Colonic mucosa (tissue), 4 donors: ENCODE measurements at regions not wholly inside any gene's neighbourhood (a gene's known extent, or its start where the extent isn't known, plus 50 kb on each side); places are given as distances from the start of the nearest gene placed in this dataset.
"Not testable (repeated sequence)": the region's sequence is repeated elsewhere in the genome, so short reads cannot be mapped to it uniquely, and the experiment has no call there.

Experiments used
- DNase-seq: peaks from one replicate; pipeline ENCODE4 v3.0.0-alpha.2; 2020
- H3K27ac ChIP-seq: fragments of 200-600 bp; one replicate; pipeline ENCODE4 v1.8.0; 2021
- H3K27me3 ChIP-seq: fragments of 200-600 bp; one replicate; pipeline ENCODE4 v1.8.0; 2021
- H3K36me3 ChIP-seq: fragments of 200-600 bp; one replicate; pipeline ENCODE4 v1.8.0; 2021
- H3K4me1 ChIP-seq: fragments of 200-600 bp; one replicate; pipeline ENCODE4 v1.8.0; 2021; ENCODE audit warnings: mild to moderate bottlenecking
- H3K4me3 ChIP-seq: fragments of 200-600 bp; one replicate; pipeline ENCODE4 v1.8.0; 2021
- H3K9ac ChIP-seq, 2 donors: one replicate each; pipeline ENCODE4 v1.7.0; 2013; ENCODE audit warnings: control low read depth in 2 of 2, low read depth in 2 of 2, low read length in 2 of 2
- H3K9me3 ChIP-seq: fragments of 200-600 bp; one replicate; pipeline ENCODE4 v1.8.0; 2021
- intact Hi-C: fragments of 100-400 bp; cut with DNase I; formaldehyde crosslinking; loops from one replicate; pipeline ENCODE4 v1.14.1; 2022
- donor health status: healthy.
- donor health status: DM: no; HTN: no; CAD: no.
- donor health status: DM: no; HTN: no; CAD: no.

DNA sequence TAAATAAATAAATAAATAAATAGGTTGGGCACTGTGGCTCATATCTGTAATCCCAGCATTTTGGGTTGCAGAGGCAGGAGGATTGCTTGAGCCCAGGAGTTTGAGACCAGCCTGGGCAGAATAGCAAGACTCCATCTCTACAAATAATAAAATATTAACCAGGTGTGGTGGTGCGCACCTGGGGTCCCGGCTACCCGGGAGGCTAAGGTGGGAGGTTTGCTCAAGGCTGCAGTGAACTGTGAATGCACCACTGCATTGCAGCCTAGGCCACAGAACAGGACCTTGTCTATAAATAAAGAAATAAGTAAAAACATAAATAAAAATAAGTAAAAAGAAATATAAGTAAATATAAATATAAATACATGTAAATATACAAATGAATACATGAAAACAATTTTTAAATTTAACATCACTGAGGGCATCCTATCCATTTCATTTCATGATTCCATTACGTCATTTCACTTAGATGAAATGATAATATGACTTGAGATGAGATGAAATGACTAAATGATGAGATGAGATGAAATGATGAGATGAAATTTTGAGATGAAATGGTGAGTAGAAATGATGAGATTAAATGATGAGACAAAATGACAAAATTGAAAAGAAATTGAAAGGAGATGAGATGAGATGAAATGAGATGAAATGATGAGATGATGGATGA is 233.4 kb downstream of the GOLGA6L6 start:
- H3K27me3 ChIP-seq, H3K9ac ChIP-seq, H3K4me3 ChIP-seq, H3K27ac ChIP-seq, DNase-seq, H3K9me3 ChIP-seq, H3K36me3 ChIP-seq, H3K4me1 ChIP-seq, intact Hi-C loops: not testable (repeated sequence)

DNA sequence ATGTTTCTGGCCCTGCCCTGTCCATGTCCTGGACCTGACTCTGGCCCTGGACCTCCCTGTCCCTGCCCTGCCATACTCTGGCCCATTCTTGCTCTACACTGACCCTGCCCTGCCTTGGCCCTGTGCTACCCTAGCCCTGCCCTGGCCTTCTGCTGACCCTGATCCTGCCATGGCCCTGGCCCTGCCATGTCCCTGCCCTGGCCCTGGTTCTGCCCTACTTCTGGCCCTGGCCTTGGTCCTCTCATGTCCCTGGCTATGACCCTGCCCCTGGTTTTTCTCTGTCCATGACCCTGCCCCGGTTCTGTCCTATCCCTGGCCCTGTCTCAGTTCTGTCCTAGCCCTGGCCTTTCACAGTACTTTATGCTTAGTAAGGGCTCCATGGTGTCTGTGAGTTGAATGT is 234.5 kb downstream of the GOLGA6L6 start:
- H3K36me3 ChIP-seq, H3K4me1 ChIP-seq, H3K27ac ChIP-seq, intact Hi-C loops, H3K27me3 ChIP-seq, DNase-seq, H3K9me3 ChIP-seq, H3K4me3 ChIP-seq, H3K9ac ChIP-seq: not testable (repeated sequence)

DNA sequence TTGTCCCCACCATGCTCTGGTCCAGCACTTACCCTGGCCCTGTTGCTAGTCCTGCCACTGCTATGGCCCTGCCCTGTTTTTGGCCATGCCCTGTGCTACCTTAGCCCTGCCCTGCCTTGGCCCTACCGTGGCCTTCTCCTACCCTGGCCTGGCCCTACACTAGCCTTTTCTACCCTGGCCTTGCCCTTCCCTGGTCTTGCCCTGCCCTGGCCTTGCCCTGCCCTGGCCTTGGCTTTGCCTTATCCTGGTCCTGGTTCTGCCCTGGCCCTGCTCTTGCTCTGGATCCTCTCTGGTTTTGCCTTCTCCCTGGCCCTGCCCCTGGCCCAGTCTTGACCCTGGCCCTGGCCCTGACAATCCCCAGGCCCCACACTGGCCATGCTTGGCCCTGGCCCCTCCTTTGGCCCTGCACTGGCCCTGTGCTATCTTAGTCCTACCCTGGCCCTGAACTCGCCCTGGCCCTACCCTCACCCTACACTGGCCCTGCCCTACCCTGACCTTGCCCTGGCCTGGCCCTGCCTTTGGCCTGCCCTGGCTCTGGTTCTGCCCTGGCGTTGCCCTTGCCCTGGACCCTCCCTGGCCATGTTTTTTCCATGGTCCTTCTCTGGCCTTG is 235.0 kb downstream of the GOLGA6L6 start:
- H3K27ac ChIP-seq, H3K27me3 ChIP-seq, H3K9me3 ChIP-seq, H3K9ac ChIP-seq, DNase-seq, intact Hi-C loops, H3K36me3 ChIP-seq, H3K4me3 ChIP-seq, H3K4me1 ChIP-seq: not testable (repeated sequence)

DNA sequence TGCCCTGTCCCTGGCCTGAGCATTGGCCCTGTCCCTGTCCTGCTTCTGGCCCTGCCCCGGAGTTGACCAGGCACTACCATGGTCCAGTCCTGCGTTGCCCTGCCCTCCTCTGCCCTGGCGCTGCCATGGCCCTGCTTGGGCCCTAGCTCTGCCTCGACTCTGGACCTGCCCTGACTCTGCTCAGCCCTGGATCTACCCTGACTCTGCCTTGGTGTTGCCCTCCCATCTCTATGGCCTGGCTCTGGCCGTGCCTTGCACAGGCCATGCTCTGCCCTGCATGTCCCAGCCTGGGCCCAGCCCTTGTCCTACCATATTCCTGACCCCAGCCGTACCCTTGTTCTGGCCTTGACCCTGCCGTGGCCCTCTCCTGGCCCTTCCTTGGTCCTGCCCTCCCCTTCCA is 235.7 kb downstream of the GOLGA6L6 start:
- H3K4me3 ChIP-seq, H3K4me1 ChIP-seq, H3K36me3 ChIP-seq, H3K27me3 ChIP-seq, intact Hi-C loops, DNase-seq, H3K9ac ChIP-seq, H3K27ac ChIP-seq, H3K9me3 ChIP-seq: not testable (repeated sequence)

DNA sequence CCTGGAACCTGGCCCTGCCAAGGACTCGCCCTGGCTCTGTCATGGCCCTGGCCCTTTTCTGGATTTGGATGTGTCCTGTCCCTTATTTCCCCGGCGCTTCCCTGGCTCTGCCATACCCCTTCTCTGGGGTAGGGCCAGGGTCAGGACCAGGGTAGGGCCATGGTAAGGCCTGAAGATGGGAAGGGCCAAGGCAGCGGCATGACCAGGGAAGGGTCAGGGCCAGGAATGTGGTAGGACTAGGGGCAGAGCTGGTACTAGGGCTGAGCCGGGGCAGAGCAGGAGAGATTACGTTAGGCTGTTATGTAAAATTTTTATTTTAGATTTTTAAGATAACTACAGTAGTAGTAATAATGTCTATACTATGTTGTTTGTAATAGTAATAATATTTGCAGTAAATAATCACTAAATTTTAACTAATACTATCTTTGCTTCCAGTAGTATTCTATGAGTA is 236.6 kb downstream of the GOLGA6L6 start:
- H3K36me3 ChIP-seq, H3K27ac ChIP-seq, H3K4me3 ChIP-seq, H3K9me3 ChIP-seq, intact Hi-C loops, H3K27me3 ChIP-seq, DNase-seq, H3K4me1 ChIP-seq, H3K9ac ChIP-seq: not testable (repeated sequence)

DNA sequence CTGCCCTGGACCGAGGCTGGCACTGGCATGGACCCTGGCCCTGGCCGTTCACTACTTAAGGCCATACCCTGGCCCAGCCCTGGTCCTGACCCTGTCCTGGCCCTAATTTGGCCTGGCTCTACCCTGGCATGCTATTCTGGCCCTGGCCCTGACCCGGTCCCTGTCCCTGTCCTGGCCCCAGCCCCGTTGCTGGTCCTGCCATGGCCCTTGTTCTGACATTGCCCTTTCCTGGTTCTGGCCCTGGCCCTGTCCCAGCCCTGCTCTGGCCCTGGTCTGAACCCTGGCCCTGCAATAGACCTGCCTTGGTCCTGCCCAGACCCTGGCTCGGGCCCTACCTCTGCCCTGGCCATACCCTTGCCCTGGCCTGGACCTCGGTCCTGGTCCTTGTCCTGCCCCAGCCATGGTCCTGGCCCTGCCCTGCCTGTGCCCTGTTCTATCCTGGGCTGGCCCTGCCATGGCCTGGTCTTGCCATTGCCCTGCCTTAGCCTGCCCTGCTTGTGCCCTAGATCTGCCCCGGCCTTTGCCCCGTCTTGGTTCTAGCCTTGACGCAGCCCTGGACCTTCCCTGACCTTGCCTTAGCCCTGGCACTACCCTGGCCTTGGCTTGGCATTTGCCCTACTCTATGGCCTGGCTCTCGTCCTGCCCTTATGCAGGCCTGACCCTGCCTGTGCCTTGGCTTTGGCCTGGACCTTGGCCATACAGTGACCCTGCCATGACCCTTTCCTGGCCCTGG is 237.2 kb downstream of the GOLGA6L6 start:
- H3K27me3 ChIP-seq, H3K27ac ChIP-seq, H3K9ac ChIP-seq, intact Hi-C loops, H3K9me3 ChIP-seq, H3K4me3 ChIP-seq, H3K36me3 ChIP-seq, H3K4me1 ChIP-seq, DNase-seq: not testable (repeated sequence)

DNA sequence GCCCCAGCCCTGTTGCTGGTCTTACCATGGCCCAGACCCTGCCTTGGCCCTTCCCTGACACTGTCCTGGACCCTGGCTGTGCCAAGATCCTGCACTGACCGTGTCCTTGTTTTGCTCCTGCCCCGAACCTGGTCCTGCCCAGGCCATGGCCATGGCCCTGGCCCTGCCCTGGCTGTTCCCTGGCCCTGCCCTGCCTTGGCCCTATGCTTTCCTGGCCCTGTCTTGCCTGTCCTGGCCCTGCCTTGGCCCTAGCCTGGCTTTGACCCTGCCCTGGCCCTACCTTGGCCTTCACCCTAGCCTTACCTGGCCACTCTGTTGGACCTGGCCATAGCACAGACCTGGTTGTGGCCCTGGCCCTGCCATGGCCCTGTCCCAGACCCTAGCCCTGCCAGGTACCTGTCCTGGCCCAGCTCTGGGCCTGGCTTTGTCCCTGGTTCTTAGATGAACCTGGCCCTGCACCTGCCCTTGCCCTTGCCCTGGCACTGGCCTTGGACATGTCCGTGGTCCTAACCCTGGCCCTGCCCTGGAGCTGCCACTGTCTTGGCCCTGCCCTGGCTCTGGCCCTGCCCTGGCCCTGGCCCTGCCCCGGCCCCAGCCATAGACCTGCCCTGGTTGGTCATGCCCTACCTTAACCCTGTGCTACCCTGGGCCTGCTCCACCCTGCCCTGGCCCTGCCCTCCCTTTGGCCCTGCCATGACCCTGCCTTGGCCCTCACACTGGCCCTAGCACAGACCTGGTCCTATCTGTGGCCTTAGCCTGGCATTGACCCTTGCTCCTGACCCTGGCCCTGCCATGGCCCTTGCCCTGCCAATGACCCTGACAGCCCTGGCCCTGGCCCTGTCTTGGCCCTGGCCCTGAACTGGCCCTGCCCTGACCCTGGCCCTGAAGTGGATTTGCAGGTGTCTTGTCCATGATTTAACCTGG is 238.1 kb downstream of the GOLGA6L6 start:
- intact Hi-C loops, H3K9me3 ChIP-seq, DNase-seq, H3K4me3 ChIP-seq, H3K27ac ChIP-seq, H3K36me3 ChIP-seq, H3K4me1 ChIP-seq, H3K9ac ChIP-seq, H3K27me3 ChIP-seq: not testable (repeated sequence)

DNA sequence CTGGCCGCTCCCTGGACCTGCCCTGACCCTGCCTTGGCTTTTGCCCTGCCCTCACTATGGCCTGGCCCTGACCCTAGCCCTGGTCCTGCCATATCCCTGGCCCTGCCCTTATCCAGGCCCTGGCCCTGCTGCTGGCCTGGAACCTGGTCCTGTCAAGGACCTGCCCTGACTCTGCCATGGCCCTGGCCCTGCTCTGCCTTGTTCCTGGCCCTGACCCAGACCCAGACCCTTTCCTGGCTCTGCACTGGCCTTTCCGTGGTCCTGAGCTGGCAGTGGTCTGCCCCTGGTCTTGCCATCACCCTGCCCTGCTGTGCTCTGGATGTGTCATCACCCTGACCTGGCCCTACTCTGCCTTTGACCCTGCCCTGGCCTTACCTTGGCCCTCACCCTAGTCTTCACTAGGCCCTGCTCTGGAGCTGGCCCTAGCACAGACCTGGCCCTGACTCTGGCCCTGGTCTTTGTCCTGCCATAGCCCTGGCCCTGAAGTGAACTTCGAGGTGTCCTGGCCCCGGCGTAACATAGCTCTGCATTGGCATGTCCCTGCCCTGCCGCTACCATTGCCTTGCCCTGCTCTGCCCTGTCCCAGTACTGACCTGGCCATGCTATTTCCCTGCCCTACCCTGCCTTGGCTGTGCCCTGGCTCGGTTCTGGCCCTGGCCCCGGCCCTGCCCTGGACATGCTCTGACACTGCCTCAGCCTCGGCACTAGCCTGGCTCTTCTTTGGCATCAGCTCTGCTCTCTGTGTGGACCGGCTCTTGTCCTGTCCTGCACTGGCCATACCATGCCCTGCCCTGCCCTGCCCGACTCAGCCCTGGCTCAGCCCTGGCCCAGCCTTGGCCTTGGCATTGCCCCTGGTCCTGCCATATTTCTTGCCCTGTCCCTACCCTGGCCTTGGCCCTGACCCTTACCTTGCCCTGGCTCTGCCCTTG is 239.2 kb downstream of the GOLGA6L6 start:
- H3K36me3 ChIP-seq, DNase-seq, H3K27ac ChIP-seq, intact Hi-C loops, H3K9ac ChIP-seq, H3K4me3 ChIP-seq, H3K4me1 ChIP-seq, H3K9me3 ChIP-seq, H3K27me3 ChIP-seq: not testable (repeated sequence)

DNA sequence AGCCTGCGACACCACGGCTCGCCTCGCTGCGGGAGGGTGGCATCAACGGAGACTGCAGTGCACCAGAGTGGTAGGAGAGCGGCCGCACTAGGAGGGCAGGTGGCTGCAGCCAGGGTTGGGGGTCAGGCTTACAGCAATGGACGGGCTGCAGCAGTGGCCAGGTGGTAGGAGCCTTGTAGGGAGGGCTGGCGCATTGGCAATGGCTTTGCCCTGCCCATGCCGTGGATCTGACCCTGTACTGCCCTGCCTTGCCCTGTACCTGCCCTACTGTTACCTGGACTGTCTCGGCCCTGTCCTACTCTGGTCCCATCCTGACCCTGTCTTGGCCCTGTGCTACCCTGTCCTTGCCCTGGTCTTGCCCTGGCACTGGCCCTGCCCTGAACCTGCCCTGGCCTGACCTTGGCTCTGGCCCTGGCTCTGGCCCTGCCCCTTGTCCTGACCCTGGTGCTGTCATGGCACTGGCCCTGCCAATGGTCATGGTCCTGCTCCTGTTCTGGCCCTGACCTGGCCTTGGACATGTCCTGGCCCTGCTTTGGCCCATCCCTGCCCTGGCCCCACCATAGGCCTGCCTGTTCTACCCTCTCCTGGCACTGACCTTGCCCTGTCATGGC is 240.0 kb downstream of the GOLGA6L6 start:
- H3K36me3 ChIP-seq, H3K9me3 ChIP-seq, H3K9ac ChIP-seq, H3K4me1 ChIP-seq, DNase-seq, H3K4me3 ChIP-seq, H3K27me3 ChIP-seq, intact Hi-C loops, H3K27ac ChIP-seq: not testable (repeated sequence)

DNA sequence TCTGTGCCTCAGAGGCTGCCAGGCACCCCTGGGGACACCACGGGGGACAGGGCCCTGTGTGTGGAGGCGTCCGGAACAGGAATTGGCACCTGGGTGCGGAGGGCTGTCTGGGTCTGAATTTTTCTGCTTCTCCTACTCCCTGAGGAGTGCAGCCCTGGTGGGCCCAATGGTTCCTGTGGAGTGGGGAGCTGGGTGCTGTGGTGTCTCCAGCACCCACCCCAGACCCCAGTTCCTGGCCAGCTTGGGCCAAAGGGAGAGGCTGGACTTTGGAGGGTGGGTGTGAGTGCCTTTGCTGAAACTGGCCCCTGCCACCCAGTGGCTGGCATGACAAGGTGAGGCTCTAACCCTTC is 240.6 kb downstream of the GOLGA6L6 start:
- H3K4me1 ChIP-seq, H3K27me3 ChIP-seq, H3K27ac ChIP-seq, DNase-seq, H3K36me3 ChIP-seq, intact Hi-C loops, H3K4me3 ChIP-seq, H3K9ac ChIP-seq, H3K9me3 ChIP-seq: not testable (repeated sequence)

DNA sequence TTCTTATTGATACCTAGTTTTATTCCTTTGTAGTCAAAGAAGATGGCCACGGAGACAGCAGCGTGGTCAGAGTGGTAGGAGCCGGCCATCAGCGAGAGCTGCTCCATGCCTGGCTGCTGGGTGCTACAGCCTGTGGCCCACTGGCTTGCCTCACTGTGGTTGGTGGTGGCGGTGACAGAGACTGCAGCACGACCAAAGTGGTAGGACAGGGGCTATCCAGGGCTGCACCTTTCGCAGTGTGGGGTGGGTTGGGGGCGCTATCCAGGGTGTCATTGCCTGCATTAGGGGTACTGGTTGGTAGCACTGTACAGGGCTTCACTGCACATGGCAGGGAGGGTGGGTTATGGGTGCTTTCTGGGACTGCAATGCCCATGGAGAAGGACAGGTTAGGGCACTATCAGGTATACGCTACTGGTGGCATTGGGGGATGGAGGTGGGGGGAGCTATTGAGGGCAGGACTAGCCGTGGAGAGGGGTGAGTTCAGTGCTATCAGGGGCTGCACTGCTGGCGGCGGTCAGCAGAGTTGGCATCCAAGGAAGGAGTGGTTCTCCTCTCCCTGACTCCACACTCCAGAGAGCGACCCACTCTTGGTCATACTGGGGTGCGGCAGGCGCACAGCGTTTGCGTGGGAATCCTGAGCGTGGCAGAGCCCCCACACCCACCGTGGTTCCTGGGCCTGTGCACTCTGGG is 241.1 kb downstream of the GOLGA6L6 start:
- H3K36me3 ChIP-seq, H3K9me3 ChIP-seq, intact Hi-C loops, H3K9ac ChIP-seq, H3K27me3 ChIP-seq, H3K4me1 ChIP-seq, DNase-seq, H3K4me3 ChIP-seq, H3K27ac ChIP-seq: not testable (repeated sequence)
